GM23248 (cell line): ENCODE measurements at regions not wholly inside any gene's neighbourhood (a gene's known extent, or its start where the extent isn't known, plus 50 kb on each side); places are given as distances from the start of the nearest gene placed in this dataset.

Experiments
- DNase-seq: peaks from one replicate; pipeline ENCODE4 v3.0.0-alpha.2; 2015
- H2AFZ ChIP-seq: fragments of 200-600 bp; sonication (generic); 2 replicates; pipeline ENCODE4 v1.6.1; 2016; ENCODE audit warnings: antibody characterized with exemption
- H3F3A ChIP-seq: fragments of 200-600 bp; sonication (generic); 2 replicates; pipeline ENCODE4 v1.6.1; 2016; ENCODE audit warnings: mild to moderate bottlenecking, antibody characterized with exemption, mixed run types; ENCODE audit not compliant: insufficient read depth
- H3K27ac ChIP-seq: fragments of 200-600 bp; sonication (generic); 2 replicates; pipeline ENCODE4 v1.5.1; 2016; ENCODE audit warnings: mild to moderate bottlenecking
- H3K27me3 ChIP-seq: fragments of 200-600 bp; sonication (generic); replicated peaks from 2 replicates; pipeline ENCODE4 v1.6.1; 2016; ENCODE audit warnings: mild to moderate bottlenecking; ENCODE audit not compliant: insufficient read depth
- H3K36me3 ChIP-seq: fragments of 200-600 bp; sonication (generic); 2 replicates; pipeline ENCODE4 v1.6.1; 2016; ENCODE audit warnings: low read depth, mild to moderate bottlenecking
- H3K4me1 ChIP-seq: fragments of 200-600 bp; sonication (generic); 2 replicates; pipeline ENCODE4 v1.6.1; 2016; ENCODE audit warnings: mild to moderate bottlenecking; ENCODE audit not compliant: insufficient read depth
- H3K4me2 ChIP-seq: fragments of 200-600 bp; sonication (generic); one replicate; pipeline ENCODE4 v1.6.1; 2016; ENCODE audit warnings: mild to moderate bottlenecking; ENCODE audit not compliant: unreplicated experiment
- H3K4me3 ChIP-seq: fragments of 200-600 bp; sonication (generic); 2 replicates; pipeline ENCODE4 v1.5.1; 2016; ENCODE audit warnings: mild to moderate bottlenecking
- H3K79me2 ChIP-seq: fragments of 200-600 bp; sonication (generic); 2 replicates; pipeline ENCODE4 v1.6.1; 2016; ENCODE audit warnings: mild to moderate bottlenecking; ENCODE audit not compliant: insufficient read depth
- H3K9ac ChIP-seq: fragments of 200-600 bp; sonication (generic); 2 replicates; pipeline ENCODE4 v1.6.1; 2016; ENCODE audit warnings: mild to moderate bottlenecking
- H3K9me2 ChIP-seq: fragments of 200-600 bp; sonication (generic); 2 replicates; pipeline ENCODE4 v1.6.1; 2016; ENCODE audit warnings: mixed run types, mild to moderate bottlenecking, moderate library complexity; ENCODE audit not compliant: insufficient read depth
- H3K9me3 ChIP-seq: fragments of 200-600 bp; sonication (generic); one replicate; pipeline ENCODE4 v1.6.1; 2017; ENCODE audit warnings: low read depth
- H4K20me1 ChIP-seq: fragments of 200-600 bp; sonication (generic); 2 replicates; pipeline ENCODE4 v1.6.0; 2016; ENCODE audit not compliant: insufficient read depth
- EZH2 ChIP-seq: fragments of 200-600 bp; sonication (generic); IDR thresholded peaks from 2 replicates; pipeline ENCODE4 v1.6.1; 2018; ENCODE audit warnings: antibody characterized with exemption, mild to moderate bottlenecking; ENCODE audit not compliant: insufficient read depth, poor library complexity, severe bottlenecking
- EZH2phosphoT487 ChIP-seq: fragments of 200-600 bp; sonication (generic); IDR thresholded peaks from 2 replicates; pipeline ENCODE4 v1.6.1; 2018; ENCODE audit warnings: antibody characterized with exemption, moderate library complexity, mild to moderate bottlenecking, low read depth; ENCODE audit not compliant: insufficient read depth
- WGBS, 2 experiments: methylation state at CpG; one replicate each; pipeline ENCODE4 v1.1.6; 2015 to 2017; ENCODE audit warnings: low lambda C conversion rate in 2 of 2, low coverage in 1 of 2; ENCODE audit errors: missing lambda C conversion rate in 2 of 2; 5-methylcytosine and 5-hydroxymethylcytosine counted together
- in situ Hi-C: fragments of 300-500 bp; cut with MboI; formaldehyde crosslinking; loops from 2 replicates; pipeline ENCODE4 v1.15.0; 2020

GRCh38 chr9:107945961-107946360, 456.4 kb upstream of the KLF4 start:
- H3F3A ChIP-seq: no peaks in the 10 kb centered on the region
- no peaks in the 10 kb centered on the region for H3K79me2 ChIP-seq
- no peak for TF ChIP-seq EZH2phosphoT487
- TF ChIP-seq EZH2: no peak
- H2AFZ ChIP-seq: no peak overlapping the region
- H3K4me1 ChIP-seq: peaks cover 21% of the 10 kb centered on the region
- 30 to 32% methylated on average over 2 of the region's 2 CpGs for WGBS, 2 experiments
- H4K20me1 ChIP-seq: no peaks in the 10 kb centered on the region
- no peak overlapping the region for H3K9ac ChIP-seq
- no peaks in the 10 kb centered on the region for H3K9me2 ChIP-seq
- in situ Hi-C loops: no loop called here
- no peak overlapping the region for H3K4me2 ChIP-seq
- no peaks in the 10 kb centered on the region for H3K36me3 ChIP-seq
- no peak overlapping the region for H3K4me3 ChIP-seq
- DNase-seq: peak; percentile 22
- H3K27me3 ChIP-seq: no peaks in the 10 kb centered on the region
- H3K9me3 ChIP-seq: no peaks in the 10 kb centered on the region
- no peak overlapping the region for H3K27ac ChIP-seq

- 48% methylated on average over 2 of the region's 2 CpGs for WGBS, 2 experiments
- TF ChIP-seq EZH2phosphoT487 (no peak), EZH2 (no peak)
- Histone ChIP-seq H3K9me3 (no peaks in the 10 kb centered on the region), H3K4me3 (no peak overlapping the region), H3K4me1 (peaks cover 21% of the 10 kb centered on the region), H4K20me1 (no peaks in the 10 kb centered on the region), H3K27me3 (no peaks in the 10 kb centered on the region), H3K27ac (no peak overlapping the region), H3K4me2 (no peak overlapping the region), H3K79me2 (no peaks in the 10 kb centered on the region), H3K9me2 (no peaks in the 10 kb centered on the region), H3K9ac (no peak overlapping the region), H2AFZ (no peak overlapping the region), H3F3A (no peaks in the 10 kb centered on the region), H3K36me3 (no peaks in the 10 kb centered on the region)
- in situ Hi-C loops: no loop called here
- DNase-seq: no peak
Measured at GRCh38 chr9:107945493-107945892, 455.9 kb upstream of the KLF4 start.

GRCh38 chr9:107944387-107944786, 454.8 kb upstream of the KLF4 start:
- in situ Hi-C loops: no loop called here
- WGBS, 2 experiments: 89 to 93% methylated on average over 10 of the region's 10 CpGs

GRCh38 chr9:107943901-107944300, 454.3 kb upstream of the KLF4 start:
- Histone ChIP-seq H3K4me1 (peaks cover 18% of the 10 kb centered on the region), H3K4me3 (no peak overlapping the region), H3F3A (no peaks in the 10 kb centered on the region), H3K9ac (no peak overlapping the region), H3K4me2 (no peak overlapping the region), H3K27ac (no peak overlapping the region), H2AFZ (no peak overlapping the region), H3K9me2 (no peaks in the 10 kb centered on the region), H3K36me3 (no peaks in the 10 kb centered on the region), H3K79me2 (no peaks in the 10 kb centered on the region), H4K20me1 (no peaks in the 10 kb centered on the region), H3K27me3 (no peaks in the 10 kb centered on the region), H3K9me3 (no peaks in the 10 kb centered on the region)
- 8 to 26% methylated on average over 2 to 3 of the region's 3 CpGs for WGBS, 2 experiments
- DNase-seq: no peak
- in situ Hi-C loops: no loop called here
- TF ChIP-seq EZH2phosphoT487: no peak
- no peak for TF ChIP-seq EZH2

More at GRCh38 chr9:107944387-107944786, 454.8 kb upstream of the KLF4 start:
- no peaks in the 10 kb centered on the region for H3K9me2 ChIP-seq
- no peaks in the 10 kb centered on the region for H3K9me3 ChIP-seq
- H3K9ac ChIP-seq: no peak overlapping the region
- no peak overlapping the region for H2AFZ ChIP-seq
- H3K27me3 ChIP-seq: no peaks in the 10 kb centered on the region
- H3K79me2 ChIP-seq: no peaks in the 10 kb centered on the region
- H3K4me2 ChIP-seq: no peak overlapping the region
- no peaks in the 10 kb centered on the region for H3F3A ChIP-seq
- no peaks in the 10 kb centered on the region for H4K20me1 ChIP-seq
- H3K36me3 ChIP-seq: no peaks in the 10 kb centered on the region
- no peak overlapping the region for H3K4me3 ChIP-seq
- TF ChIP-seq EZH2 (no peak), EZH2phosphoT487 (no peak)
- no peak overlapping the region for H3K27ac ChIP-seq
- no peak for DNase-seq
- peaks cover 21% of the 10 kb centered on the region for H3K4me1 ChIP-seq

GRCh38 chr9:107942856-107943255, 453.3 kb upstream of the KLF4 start:
- no peak overlapping the region for H2AFZ ChIP-seq
- in situ Hi-C loops: no loop called here
- H3K9me3 ChIP-seq: no peaks in the 10 kb centered on the region
- H3F3A ChIP-seq: no peaks in the 10 kb centered on the region
- DNase-seq: no peak
- WGBS, 2 experiments: 79 to 84% methylated on average over 2 of the region's 2 CpGs
- no peaks in the 10 kb centered on the region for H4K20me1 ChIP-seq
- H3K27ac ChIP-seq: no peak overlapping the region
- no peaks in the 10 kb centered on the region for H3K79me2 ChIP-seq
- TF ChIP-seq EZH2phosphoT487: no peak
- no peak for TF ChIP-seq EZH2
- H3K9me2 ChIP-seq: no peaks in the 10 kb centered on the region
- H3K4me3 ChIP-seq: no peak overlapping the region
- H3K27me3 ChIP-seq: no peaks in the 10 kb centered on the region
- H3K4me1 ChIP-seq: peaks cover 8% of the 10 kb centered on the region; the same call in 1 of the 2 replicates
- no peak overlapping the region for H3K9ac ChIP-seq
- no peaks in the 10 kb centered on the region for H3K36me3 ChIP-seq
- H3K4me2 ChIP-seq: no peak overlapping the region
